T47D (cell line): ENCODE measurements at regions not wholly inside any gene's neighbourhood (a gene's known extent, or its start where the extent isn't known, plus 50 kb on each side); places are given as distances from the start of the nearest gene placed in this dataset.

Experiments
- DNase-seq, 2 experiments: peaks; one replicate each; pipeline versions ENCODE4 v3.0.0 to v3.0.0-alpha.2; 2011 to 2012; ENCODE audit warnings: low read depth in 1 of 2, low spot score in 1 of 2
- JUND ChIP-seq: IDR thresholded peaks from 2 replicates; pipeline ENCODE4 v1.6.1; 2012; ENCODE audit warnings: low read depth
- in situ Hi-C: cut with HindIII; loops from 2 replicates; pipeline ENCODE4 v1.10.0; 2016; ENCODE audit warnings: low sequenced_read_pairs, low pct_unique_long_range_greater_than_20kb

DNA sequence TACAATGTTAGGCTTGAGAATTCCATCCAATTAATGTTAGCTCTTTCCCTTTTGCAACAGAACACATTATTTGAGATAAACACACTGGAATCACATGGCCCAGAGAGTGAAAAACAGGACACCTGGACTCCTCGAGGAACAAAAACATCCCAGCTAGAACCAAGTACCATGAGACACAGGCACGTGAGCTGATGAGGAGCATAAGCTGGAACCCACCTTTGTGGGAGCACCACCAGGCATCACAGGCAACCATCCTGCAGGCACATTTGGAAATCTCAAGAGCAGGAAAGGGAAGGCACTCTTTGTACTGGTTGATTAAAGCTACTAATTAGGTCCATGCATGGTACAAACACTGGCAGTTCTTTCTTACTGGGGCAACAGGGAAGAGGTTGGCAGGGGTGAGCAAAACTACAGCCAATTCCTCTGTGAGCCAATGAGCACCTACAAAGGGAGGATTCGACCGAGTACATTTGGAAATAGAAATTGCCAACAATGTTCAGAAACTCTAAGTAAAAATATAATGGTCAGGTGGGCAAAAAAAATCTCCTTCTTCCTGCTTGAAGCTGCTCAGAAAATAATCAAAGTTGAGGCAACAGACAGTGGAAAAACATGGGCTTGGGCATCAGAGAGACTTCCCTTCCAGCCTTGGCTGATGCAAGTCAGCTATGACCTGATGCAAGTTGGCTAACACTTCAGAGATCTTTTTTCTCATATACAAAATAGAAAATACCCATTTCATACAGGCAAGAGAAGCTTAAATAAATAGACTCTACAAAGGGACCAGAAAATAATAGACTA, 216.7 kb downstream of the NUAK1 start:
- DNase-seq, result no peak
- in situ Hi-C loops, result no loop called here

DNA sequence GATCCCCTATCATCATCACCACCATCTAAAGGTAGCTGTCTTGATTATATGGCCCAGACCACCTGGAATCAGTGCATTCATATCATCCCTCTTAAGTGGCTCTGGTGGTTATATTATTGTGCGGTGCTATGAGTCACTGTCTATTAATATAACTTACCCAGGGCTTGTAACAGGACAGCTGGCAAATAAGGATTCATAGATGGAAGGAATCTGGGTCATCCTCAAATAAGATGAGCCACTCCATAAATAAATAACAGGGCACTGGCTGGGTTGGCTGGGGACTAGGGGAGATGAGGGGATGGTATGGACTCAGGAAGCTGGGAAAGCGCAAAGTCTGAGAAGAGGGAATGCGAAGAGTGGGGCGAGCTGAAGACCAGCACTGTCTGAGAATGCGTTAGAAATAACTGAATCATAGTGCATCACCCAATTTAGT, 216.1 kb downstream of the NUAK1 start:
- in situ Hi-C loops, result no loop called here
- no peak for TF ChIP-seq JUND
- no peak for DNase-seq

More for the DNA sequence above, 216.7 kb downstream of the NUAK1 start:
- TF ChIP-seq JUND, result no peak

DNA sequence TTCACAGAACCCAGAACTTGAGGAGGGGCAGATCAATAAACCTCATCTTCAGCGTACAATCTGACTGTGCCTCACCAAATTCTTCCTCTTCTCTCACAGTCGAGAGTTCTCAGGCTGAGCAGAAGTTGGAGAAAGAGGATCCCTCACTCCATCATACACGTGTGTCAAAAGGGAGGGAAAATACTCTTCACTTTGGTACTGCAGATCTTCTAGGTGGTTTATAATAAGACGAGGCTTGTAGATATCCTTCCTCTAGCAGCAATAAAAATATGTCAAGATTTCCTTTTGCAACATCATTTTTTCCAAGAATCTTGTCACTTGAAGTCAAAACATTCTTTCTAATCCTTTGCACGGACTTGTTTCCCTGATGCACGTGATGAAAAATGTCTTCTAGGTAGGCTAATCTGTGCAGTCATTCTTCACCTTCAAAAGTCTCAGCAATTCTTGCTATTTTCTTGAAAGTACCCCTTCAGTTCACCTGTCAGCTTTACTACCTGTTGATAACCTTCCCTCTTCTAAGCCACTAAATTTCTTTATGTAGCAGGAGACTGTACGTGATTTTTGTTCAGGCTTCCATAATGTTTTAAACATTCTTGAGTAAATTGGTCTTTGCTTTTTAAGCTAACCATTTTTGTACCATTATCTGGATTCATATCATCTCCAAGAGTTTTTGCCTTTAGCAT, 214.1 kb downstream of the NUAK1 start:
- DNase-seq, result no peak
- TF ChIP-seq JUND, result no peak
- in situ Hi-C loops, result no loop called here

DNA sequence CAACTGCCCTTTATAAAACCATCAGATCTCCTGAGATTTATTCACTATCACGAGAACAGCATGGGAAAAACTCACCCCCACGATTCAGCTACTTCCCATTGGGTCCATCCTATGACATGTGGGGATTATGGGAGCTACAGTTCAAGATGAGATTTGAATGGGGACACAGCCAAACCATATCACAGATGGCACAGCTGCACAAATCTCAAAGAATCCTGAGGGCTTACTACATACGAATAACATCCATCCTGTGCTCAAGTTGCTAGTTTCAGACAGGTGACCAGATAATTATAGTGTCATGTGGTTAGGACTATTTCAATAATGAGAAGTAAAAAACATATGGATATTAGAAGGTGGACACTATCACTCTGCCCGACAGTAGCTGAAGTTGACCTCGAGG, 211.2 kb downstream of the NUAK1 start:
- TF ChIP-seq JUND, result no peak
- in situ Hi-C loops, result no loop called here
- no peak for DNase-seq

DNA sequence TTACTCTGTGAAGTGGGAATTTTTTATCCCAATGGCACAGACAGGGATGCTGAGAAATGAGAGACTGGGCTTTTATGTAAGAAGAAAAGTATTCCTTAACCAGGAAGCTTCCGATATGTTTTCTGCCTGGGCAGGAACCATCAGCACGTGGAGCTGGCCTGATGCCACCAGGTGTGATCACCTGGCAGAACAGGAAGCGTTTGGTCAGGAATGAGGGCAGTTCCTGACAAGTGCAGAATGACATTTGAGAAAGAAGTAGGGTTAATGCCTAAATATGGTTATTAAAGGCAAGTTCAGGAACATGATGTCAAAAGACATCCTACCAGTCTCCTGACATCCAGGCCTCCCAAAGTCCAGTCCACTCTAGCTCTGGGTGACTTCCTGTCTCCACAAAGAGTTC, 210.3 kb downstream of the NUAK1 start:
- in situ Hi-C loops, result no loop called here
- DNase-seq, result no peak
- no peak for TF ChIP-seq JUND

DNA sequence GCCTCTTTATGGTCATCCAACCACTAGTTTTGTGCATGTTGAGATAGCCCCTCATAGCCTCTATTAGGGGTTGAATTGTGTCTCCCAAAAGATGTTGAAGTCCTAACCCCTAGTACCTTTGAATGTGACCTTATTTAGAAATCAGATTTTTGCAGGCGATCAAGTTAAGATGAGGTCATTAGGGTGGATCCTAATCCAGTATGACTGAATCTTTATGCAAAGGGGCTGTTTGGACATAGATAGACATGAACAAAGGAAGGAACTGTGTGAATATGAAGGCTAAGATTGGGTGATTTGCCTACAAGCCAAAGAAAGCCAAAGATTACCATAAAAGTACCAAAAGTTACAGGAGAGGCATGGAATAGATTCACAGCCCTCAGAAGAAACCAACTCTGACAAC, 209.6 kb downstream of the NUAK1 start:
- no peak for TF ChIP-seq JUND
- DNase-seq, result no peak
- in situ Hi-C loops, result no loop called here

DNA sequence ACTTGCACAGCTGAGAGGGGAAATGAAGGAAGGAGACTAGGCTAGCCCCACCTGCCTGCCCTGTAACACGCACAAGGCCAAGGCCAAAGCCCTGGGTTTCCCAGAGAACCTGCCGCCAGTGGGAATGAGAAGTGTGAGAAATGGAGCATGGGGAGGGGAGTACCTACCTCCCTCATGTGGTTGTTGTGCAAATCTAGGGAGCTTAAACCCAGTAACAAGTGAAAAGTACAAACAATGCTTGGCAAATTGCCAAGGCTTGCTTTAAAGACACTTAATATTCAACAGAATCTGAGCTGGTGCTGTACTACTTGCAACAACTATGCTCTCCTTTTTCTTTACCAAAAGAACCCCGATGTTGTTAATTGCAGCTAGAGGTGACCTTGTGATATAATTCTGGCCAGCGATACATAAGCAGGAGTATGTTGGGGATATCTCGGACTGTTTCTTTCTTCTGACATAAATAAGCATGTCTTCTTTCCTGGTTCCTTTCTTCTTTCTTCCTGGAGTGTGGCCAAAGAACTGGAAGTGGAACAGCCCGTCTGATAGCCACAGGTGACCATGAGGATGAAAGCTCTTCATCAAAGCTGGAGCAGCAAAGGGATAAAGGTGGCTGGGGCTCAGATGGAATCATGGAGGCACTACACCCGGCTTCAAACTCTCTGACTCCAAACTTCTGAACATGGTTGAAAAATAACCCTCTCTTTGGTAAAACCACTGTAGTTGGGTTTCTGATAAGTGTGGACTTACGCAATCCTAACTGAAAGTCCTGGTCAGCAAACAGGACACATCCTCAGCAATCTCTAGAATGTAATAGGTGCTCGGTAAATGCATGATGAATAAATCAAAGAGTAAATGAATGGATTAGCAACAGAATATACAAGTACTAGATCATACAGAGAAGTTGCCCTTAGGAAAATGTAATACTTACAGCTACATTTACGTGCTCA, 207.9 kb downstream of the NUAK1 start:
- no peak for TF ChIP-seq JUND
- in situ Hi-C loops, result no loop called here
- DNase-seq, result no peak

DNA sequence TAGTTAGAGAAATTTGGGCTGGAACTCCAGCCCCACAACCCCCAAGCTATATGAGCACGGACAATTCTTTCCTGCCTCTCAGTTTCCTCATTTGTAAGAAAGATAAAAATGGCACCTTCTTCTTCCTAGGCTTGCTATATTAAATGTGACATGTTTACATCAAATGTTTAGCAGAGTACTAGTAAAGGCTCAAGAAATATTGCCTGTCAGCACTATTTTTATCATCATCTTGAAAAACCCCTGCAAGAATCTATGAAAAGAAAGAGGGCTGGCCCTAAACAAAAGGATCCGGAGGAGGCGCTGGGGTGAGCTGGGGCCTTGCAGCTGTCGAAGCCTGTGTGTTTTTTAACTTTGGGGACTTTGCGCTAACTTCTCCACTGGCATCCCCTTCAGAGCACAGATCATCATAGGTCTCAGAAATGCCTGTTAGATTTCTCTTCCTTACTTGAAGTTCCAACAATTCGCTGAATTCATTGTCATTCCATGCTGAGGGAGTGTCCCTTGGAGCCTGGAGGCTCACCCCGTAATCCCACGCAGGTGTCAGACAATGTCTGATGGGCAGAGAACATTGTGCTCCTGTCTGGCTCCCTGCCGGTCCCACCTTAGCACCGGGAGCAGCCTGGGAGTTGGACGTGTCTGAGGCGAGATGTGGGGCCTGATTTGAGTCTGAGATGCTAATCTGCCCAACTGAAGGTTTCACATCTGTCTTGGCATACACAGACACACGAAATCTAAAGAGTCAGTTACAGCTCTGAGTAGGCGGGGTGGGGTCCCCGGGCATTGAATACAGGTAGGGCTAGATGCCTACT, 206.8 kb downstream of the NUAK1 start:
- in situ Hi-C loops, result no loop called here
- TF ChIP-seq JUND, result no peak
- no peak for DNase-seq

DNA sequence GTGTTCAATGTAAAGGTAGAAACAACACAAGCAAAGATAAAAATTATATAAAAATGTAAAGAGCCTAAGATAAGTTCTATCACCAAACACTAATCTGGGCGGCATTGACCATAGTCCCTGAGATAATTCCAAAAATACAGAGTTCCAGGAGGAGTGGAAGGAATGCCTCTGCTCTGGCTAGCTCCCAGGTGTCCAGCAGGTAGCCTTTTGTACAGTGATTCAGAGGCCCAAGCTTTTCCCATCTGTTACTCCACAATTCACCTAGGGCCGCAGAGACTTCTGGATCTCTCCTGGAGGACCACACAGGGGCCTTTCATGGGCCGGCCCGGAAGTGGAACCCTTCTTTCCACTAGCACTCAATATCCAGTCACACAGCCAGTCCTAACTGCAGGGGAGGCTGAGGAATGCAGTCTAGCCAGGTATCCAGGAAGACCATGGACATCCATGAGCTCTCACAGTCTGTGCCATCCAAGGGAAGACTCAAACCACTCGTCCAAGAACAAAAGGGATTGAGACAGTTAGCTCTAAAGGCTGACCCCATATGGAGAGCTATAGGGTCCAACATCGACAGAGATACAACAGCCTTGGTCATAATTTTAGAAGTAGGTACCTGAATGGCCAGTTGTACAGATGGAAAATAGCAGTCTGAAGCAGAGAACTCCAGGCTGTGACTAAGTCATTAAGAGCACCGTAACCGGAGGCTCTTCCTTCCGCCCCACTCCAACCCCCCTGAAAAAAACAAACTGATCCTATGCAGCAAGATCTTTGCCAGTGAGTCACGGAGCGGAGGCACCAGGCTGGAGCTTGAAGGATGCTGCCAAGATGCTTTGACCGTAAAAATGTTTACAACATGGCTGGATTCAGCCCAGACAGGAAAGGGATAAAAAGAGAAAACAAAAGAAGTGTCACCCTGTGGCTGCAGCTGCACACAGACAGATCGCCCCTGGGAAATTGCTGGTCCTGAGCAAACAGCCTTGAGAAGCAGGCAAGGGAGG, 204.8 kb downstream of the NUAK1 start:
- no peak for TF ChIP-seq JUND
- DNase-seq, result peak in 1 of 2 experiments; percentile 60
- in situ Hi-C loops, result no loop called here

DNA sequence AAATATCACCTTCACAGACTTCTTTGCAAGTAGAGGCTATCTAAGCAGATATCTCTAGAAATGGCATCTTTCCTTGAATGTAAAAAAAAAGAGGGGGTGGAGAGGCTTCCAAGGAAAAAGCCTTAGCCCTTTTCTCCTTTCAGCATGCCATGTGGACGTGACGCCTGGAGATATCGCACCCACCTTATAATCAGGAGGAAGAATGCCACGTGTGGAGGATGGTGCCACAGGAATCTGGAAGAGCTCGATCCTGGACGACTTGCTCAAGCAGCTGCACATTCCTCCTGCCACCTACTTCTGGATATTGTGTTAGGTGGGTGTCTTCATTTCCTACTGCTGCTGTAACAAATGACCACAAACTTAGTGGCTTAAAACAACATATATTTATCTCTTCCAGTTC, 203.6 kb downstream of the NUAK1 start:
- in situ Hi-C loops, result no loop called here
- TF ChIP-seq JUND, result no peak
- DNase-seq, result peak in 1 of 2 experiments; percentile 46

DNA sequence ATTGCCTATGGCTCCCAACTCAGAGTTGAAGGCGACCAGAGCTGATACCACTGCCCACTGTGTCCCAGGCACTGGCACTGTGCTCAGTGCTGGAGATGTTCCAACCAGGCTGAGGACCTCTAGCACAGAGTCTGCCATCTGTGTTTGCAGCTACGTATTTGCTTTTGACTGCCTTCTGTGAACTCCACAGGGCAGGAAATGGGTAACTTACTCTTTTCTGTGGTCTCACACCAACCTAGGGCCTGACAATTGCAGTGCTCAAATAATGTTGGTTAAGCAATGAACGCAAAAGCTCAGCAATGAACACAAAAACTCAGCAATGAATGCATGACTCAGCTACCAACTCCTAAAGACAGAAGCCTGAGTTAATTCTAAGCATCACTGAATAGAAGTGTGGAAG, 202.8 kb downstream of the NUAK1 start:
- no peak for TF ChIP-seq JUND
- in situ Hi-C loops, result no loop called here
- no peak for DNase-seq
